ENCODE measurements at regions not wholly inside any gene's neighbourhood (a gene's known extent, or its start where the extent isn't known, plus 50 kb on each side); places are given as distances from the start of the nearest gene placed in this dataset.

DNA sequence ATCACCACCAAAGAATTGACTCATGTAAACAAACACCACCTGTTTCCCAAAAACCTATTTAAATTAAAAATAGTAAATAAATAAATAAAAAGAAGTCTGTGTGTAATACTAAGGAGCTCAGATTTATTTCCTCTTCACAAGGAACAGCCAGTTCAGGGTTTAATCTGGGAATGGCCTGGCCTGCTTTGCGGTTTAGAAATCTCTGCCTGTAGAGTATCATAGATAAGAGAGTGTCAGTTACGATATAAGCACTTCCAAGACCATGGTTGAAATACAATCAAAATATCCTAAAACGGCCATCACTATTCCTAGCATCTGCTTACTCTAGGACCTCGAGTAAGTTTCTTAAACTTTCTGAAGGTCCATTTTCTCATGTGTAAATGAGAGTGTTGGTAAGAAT is 274.4 kb downstream of the PLPP3 start:
- DNase-seq = no peak

DNA sequence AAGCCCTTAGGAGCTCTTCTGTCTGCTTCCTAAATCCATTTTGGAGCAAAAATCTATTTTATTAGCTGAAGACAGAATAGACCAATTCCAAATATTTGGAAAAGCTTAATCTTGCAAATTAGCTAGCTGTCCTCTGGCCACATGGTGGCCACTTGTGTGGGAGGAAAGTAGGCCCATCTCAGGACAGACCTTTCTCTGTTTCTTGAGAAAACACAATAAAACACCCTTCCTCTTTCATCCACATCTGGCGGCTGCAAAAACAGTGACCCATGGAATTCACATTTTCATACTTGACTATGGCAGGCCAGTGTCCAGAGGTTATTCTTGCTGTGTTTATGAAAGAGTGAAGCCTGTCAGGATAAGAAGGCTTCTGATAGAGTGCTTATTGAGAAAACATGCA is 275.6 kb downstream of the PLPP3 start:
- no peak for DNase-seq

DNA sequence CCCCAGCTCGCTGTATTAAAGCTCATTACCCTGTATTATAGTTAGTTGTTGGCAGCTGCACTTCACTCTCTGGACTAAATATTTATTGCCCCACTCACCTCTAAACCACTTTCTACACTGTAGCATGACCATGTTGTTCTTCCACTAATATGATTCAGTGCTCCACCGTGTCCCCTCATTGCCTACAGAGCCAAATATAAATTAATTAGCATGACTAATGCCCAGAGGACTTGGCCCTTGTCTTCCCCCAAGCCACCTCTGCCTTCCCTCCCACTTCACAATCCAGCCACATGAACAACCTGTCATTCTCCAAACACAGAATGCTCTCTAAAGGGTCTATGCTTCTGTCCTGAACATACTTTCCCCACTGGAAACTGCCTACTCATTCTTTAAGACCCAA is 276.5 kb downstream of the PLPP3 start:
- DNase-seq = no peak

DNA sequence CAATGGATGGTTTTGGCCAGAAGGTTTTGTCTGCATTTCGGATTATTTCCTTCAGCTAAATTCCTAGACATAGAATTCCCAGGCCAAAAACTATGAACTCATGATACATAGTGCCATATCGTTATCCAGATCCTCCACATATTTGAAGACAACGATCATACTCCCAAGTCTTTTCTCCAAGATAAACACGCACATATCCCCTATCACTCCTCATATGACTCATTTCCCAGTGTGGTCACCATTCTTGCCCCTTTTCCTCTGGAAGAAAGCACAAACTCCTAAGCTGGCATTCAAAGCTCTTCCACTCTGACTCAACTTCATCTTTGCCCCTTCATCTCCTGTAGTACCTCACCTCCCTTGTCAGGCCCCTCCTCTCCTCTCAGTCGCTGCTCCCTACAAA is 277.6 kb downstream of the PLPP3 start:
- no peak for DNase-seq

DNA sequence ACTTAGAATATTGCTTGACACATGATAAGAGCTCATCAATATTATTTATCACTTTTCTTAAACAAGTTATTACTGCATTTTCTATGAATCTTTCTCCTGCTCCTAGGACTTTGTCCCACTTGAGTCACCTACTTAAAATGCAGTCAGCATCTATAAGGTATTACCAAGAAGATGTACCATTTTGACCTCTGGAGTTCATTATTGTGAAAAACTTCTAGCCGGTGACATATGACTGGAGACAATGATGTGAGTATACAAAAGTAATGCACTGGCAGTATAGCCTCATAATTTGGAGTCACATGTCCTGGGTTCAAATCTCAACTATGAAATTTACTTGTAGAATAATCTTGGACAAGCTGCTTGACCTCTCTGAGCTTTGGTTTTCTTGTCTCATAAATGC is 278.5 kb downstream of the PLPP3 start:
- DNase-seq = no peak

DNA sequence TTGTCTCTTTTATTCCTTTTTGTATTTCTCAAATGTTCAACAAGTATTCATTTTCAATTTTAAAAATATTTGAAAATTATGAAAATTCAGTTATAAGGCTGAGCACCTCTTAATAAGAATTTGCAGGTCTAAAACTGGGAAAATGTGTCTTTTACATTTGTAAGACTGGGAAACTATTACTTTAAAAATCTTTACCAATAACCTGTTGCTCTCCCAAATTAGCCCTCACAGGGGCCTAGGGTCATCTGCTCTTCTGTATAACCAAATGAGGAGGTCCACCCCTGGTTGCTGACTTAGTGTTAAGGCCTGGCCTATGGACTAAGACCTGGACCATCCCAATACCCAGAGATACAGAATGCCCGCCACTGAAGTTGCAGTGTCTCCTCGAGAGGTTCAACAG is 280.5 kb downstream of the PLPP3 start:
- DNase-seq = no peak

DNA sequence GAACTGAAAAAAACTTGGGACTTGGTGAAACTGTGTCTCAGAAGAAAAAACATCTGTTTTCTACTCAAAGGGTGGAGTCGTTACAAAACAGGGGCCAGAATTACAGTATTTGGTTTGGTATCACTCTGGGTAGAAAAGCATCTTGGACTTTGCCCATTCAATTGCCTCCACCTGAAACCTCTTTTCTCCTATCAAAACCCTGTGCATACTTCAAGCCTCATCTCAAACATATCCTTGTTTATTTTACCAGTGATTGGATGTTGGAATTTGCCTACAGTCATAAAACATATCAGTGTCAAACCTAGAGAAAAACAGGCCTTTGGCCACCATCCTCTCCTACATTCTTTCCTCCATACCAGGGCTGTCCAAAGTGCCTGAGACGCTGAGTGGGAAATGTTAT is 281.5 kb downstream of the PLPP3 start:
- no peak for DNase-seq

DNA sequence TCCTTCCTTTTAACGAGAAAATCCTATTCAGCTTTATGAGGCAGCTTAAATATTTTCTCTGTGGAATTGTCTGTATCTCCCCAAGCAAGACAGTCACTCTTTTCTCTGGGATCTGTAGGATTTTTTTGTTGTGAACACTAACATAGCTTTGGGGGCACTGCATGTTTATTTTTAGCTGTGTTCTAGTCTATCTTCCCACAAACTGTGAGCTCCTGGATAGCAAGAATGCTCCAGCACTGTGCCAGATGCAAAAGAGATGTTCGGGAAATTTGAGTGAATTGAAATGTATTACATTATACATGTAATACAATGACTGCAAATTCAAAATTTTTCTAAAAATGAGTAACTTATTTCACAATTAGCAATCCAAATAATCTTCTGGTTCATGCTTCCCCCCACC is 282.2 kb downstream of the PLPP3 start:
- DNase-seq = no peak

DNA sequence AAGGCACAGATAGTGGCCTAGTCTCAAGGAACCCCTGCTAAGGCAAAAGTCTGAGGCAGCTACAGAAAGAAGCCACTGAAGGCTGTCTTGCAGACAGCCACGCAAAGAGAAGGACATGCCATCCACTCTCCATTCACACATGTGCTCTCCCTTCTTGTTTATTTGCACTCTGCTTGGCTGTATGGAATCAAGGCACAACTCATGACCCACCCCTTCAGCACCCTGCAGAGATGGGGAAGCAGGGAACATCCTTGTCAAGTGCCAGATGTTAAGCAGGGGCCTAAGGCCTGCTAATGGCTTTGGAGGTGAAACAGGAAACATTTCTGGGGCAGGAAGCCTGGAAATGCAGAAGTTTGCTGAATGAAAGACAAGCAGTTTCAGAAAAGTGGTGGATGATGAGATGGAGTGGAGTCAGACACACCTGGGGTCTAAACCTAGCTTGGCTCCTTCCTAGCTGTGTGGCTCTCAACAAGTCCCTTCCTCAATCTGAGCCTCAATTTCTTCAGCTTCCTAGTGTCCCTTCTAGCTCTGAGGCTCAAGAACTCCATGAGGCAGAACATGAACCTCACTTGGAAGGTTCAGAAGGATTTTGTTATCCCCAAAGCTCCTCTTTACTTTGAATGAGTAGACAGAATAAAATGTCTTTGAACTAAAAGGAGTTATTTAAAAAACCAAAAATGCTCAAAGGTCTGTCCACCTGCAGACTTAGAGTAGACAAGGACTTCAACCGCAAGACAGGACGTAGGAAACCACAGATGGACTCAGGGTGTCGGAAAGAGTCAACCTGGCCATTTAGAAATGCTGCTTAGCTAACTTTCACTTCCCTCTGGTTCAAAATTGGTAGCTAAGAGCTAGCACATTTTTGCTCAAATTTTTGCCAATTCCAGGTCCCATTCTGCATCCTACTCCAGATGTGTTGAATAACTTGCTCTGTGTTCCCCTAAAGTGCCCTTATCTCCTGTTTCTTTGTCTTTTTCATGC is 283.1 kb downstream of the PLPP3 start:
- DNase-seq = no peak

DNA sequence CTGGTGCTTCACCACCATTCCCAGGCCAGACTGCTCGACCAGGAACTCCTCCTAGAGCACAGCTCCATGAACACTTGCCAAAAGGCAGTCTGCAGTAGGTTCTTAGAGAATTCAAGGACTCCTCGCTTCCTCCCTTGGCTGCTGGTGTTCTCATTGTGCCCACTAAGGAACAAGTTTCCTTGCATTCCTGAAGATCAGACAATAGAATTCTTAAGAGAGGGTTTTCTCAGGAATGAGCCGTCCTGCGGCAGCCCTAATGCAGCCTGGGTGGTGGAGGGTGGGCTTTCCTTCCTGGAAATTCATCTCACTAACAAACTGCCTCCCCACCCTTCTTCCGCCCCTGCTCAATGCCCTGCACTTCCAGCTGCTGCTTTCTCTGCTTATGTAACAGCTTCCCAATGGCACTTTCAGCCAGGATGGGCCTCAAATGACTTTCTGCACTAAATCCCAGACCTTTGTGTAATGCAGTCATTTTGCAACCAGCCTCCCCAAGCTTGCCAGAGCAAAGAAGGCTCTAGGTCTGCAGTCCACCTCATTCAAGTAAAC is 287.9 kb downstream of the PLPP3 start:
- no peak for DNase-seq

DNA sequence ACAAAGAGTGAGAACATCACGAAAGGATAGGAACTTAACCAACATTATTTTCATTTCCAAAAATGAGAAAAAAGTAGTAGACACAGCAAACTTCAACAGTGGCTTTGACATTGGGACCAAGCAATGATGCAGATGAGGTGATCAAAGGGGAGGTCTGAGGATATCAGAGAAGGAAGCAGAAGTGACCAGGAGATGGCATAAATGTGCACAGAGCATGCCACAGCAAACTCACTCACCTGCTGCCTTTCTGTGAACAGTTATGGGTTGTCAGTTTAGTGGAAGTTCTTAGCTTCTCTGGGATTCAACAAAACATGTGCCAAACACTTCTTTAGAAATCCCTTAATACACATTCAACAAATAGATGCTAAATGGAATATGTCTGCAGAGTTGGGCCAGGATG is 290.1 kb downstream of the PLPP3 start:
- DNase-seq = no peak

DNA sequence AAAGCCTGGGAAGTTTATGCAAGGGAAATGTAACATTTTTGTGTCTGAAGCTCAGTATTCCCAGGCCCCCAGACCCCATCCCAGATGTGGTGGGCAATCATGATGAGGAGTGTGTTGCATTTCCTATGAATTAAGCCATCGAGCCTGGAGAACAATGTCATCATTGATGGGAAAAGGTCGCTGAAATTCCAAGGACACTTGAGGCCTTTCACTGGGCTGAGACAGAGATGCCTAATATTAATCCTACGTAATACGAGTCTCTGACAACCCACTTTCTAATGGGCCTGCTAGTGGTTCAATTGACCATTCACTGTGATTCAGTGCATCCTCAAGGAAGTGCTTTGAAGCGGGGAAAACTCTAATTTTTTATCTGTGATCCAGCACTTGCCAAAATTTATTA is 291.6 kb downstream of the PLPP3 start:
- no peak for DNase-seq

DNA sequence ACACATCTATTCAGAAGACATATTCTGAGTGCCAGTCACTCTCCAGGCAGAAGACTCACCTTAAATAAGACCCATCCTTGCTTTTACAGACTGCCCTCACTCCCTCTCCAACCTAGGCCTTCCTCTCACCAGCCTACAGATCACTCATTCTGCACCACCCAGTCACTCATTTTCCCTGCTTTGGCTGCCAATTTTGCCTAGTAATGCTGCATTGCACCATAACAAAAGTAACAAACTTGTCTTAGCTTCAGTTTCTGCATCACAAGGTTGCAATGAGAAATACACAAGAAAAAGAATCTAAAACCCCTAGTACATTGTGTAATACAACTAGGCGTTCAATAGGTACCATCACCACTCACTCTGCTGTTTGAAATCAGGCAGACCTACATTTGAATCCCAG is 292.4 kb downstream of the PLPP3 start:
- no peak for DNase-seq

DNA sequence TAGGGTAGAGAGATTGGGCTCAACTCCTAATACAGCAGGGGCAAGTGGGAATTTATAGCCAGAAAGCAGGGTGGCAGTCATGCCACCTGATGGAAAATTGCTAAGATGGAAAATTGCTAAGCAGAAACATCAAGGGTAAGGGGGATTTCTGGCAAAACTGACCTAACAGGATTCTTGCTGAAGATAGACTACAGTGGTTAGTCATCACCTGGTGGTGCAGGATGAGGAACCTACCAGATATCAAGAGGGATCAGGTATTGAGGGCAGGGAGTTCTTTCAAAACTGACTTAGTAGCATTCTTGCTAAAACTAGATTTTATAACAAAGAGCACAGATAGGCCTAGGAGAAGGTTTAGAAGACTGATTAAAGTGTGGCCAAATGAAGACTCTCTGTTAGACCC is 292.9 kb downstream of the PLPP3 start:
- no peak for DNase-seq

DNA sequence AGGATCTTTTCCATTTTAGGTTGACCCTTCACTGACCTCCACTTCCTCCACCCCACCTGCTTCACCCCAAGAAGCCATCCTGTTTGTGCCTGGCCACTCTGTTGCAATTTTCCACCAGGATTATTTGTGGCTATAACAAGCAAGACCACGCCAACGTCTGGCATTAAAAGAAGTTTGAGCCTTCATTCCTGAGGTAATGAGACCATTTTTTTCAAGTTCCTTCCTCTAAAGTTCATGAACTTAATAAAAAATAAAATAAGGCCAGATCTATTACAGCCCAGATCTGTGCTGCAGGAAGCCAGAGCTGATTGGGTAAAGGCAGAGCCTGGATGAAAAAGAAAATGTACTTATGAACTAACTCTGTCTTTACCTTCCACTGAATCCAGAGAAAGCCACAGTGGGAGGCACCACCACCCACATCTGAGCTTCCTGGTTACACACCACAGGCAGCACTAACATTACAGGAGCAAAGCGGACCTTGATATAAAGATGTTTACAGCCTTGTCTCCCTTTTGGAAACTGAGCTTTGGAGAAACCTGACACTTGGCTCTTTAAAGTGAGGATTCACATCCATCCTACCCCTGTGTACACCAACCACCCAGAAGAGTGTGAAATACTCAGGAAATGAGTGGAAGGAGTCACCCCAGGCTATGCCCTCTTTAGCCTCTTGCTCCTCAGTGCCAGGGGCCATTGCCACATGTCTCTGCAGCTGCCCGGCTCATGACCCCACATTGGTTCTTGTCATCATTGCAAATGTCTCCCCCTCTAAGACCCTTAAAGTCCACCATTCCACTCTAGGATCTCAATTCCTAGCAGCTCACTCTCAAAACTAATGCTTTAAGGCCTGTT is 293.6 kb downstream of the PLPP3 start:
- no peak for DNase-seq

DNA sequence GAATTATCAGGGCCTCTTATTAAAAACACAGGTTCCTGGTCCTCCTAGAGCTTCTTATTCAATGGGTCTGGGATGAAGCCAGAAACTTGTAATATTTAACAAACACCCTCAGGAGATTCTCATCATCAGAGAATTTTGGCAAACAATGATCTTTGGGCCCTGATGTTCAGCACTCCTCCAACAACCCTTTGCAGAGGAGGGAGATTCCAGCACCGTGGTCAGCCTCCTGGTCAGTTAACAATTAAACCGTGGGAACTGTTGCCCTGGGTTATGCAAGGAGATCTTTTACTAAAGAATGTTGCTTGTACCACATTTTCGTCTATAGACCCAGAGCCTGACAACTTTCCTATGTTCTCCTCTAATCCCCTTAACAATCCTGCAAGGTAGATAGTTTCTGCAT is 294.4 kb downstream of the PLPP3 start:
- no peak for DNase-seq

DNA sequence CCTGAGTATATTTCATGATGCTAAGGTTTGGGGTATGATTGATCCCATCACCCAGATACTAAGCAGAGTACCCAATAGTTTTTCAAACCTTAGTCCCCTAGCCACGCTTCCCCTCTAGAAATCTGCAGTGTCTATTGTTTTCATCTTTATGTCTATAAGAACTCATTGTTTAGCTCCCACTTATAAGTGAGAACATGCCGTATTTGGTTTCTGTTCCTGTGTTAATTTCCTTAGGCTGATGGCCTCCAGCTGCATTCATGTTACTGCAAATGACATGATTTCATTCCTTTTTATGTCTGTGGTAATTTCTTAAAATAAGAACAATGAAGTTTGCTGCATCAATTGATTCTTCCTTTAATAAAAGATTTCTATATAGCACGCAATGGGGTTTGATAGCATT is 301.3 kb downstream of the PLPP3 start:
- DNase-seq = no peak

DNA sequence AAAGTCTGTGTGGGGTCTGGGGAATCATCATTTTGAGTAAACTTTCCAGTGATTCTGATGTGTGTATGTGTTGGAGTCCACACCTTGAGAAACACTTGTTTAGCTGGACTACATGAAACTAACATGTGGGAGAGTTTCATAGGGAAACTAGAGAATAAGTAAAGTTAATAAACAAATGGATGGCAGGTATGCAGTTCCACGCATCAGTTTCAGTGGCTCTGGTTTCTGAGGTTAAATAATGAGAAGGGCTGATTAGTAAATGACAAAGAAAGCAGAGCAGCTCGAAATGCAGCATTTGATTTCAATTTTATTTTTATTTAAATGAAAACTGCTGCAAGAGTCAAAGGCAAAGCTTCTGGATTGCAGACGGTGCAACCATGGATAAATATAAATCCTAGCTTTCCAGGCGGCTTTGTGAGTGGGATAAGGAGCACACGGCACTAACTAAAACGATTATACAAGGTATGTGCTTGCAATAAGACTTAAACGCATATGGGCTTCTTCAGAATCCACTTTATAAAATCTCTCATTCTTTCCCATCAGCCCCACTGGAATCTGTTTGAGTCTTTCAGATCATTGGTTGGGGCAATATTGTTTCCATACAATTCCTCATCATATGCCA is 310.7 kb downstream of the PLPP3 start:
- no peak for DNase-seq

DNA sequence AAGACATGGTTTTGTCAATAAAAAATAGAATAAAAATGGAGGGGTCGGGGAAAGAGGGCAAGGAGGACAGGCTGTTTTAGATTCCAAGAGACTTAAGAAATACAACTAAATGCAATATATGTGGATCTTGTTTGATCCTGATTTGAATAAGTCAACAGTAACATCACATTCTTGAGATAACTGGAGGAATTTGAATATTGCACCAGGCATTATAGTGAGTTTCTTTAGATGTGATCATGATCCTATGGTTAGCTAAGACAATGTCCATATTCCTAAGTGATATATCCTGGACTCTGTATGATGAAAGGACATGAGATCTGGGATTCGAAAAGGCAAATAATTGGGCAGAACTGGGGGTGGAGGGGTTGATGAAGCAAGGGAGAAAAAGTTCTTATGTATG is 311.8 kb downstream of the PLPP3 start:
- DNase-seq = no peak

DNA sequence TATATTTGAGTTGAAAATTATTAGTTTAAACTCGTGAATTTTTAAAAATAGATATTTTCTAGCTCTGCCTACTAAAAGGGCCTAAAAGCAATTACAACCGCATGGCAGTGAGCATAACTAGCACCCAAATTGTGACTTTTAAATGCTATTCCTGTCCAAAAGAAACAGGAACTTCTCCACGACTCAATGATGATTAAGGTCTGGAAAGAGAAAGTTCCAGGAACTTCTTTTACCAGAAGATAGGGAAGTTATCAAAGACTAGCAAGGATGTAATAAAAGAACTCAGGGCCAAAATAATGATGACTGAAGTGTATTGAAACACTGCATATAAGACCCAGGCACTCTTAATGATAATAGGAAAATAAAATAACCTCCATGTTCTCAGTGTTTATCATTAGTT is 313.0 kb downstream of the PLPP3 start:
- DNase-seq = no peak

DNA sequence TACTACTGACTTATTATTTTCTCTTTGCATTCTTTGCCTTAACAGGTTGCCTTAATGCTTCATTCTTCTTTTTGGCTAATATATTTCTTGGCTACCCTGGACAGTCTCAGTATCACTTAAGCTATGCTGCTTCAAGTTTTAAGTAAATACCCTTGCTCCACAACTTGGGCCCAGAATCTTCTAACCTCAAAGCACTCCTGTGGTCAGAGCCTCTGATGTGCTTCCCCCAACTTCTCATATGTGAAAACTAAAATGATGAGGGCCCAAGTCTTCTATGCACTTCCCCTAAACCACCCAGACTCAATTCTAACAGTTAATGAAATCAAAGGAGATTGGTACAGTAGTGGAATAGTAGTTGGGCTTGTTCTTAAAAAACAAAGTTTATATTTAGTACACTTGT is 314.1 kb downstream of the PLPP3 start:
- DNase-seq = no peak

DNA sequence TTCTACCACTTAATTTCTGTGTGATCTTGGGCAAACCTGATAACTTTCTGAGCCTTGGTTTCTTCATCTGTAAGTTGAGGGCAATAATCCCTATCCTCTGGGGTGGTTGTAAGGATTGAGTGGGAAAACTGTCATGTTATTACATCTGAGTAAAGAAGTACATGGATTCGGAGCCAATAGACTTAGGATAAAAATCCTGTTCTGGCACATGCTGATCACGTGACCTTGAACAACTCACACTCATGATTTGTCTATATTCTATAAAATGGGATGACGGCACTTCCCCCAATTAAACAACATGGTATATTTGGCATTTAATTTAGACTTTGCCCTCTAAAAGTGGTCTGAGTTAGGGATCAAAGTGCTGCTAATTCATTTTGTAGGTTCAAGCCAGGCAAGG is 315.5 kb downstream of the PLPP3 start:
- DNase-seq = no peak

DNA sequence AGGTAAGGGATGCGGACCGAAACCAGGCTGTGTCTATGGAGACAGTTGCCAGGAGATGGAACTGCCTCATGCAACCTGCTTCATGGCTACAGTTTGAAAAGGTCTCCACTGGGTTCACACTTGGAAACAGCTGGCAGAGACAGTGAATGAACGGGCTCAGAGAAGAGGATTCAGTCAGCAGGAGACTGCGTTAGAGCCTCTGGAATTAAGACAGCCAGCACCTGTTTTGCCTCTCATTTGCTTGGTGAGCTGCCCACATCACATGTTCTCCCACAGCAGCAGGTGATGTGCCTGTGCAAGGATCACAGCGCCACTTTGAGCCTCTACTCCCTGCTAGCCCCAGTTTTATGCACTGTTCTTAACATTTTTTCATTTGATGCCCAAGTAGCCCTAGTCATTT is 321.0 kb downstream of the PLPP3 start:
- DNase-seq = no peak

Measured in bone marrow (tissue), 2 donors.